Skin of body (tissue), 1 donor: ENCODE measurements at regions not wholly inside any gene's neighbourhood (a gene's known extent, or its start where the extent isn't known, plus 50 kb on each side); places are given as distances from the start of the nearest gene placed in this dataset.

Experiments used
- DNase-seq: peaks from one replicate; lab custom pipeline; 2025; lab: John Stamatoyannopoulos, UW

- DNase-seq, result no peak
These were observed 50.2 kb upstream of the CCND2 start for GRCh38 chr12:4223273-4223845.

DNA sequence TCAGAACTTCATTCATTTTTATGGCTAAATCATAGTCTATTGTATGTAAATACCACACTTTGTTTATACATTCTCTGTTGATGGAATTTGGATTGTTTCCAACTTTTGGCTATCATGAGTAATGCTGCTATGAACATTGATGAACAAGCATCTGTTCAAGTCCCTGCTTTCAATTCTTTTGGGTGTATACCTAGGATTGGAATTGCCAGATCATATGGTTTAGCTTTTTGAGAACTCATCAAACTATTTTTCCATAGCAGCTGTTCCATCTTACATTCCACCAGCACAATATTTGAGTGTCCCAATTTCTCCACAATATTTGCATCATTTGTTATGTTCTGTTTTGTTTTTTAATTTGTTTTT, 52.3 kb upstream of the CCND2 start:
- no peak for DNase-seq

- DNase-seq, result no peak
These were observed 52.9 kb upstream of the CCND2 start for GRCh38 chr12:4220536-4221257.

GRCh38 chr12:4217091-4217490, 56.5 kb upstream of the CCND2 start:
- no peak for DNase-seq

DNA sequence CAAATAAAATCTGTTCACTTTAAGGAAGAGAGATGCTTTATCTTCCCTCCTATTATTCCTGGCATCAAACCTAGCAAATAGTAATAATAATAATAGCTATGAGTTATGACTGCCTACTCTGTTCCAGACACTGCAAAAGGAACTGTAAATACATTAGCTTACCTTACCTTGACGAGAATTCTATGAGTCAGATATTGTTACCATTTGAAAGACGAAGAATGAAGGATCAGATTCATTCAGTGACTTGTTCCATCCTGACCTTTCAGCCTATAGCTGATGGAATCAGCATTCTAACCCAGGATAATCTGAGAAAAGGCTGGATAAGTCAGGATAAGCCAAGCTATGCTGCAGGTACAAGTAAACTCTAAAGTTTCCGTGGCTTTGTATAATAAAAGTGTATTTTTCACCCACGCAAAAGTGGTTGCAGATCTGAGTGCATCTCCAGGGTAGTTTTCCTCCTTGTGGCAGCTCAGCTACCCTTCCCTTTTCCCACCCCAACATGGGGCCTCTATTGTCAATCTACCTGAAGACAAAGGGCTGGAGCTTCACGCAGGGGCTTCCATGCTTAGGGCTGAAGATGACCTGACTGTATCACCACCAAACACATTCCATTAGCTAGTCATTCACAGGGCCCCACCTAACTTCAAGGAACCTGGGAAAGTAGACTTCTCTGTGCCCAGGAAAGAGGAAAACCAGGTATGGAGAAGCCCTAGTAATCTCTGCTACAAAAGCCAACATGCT, 57.2 kb upstream of the CCND2 start:
- no peak for DNase-seq

DNA sequence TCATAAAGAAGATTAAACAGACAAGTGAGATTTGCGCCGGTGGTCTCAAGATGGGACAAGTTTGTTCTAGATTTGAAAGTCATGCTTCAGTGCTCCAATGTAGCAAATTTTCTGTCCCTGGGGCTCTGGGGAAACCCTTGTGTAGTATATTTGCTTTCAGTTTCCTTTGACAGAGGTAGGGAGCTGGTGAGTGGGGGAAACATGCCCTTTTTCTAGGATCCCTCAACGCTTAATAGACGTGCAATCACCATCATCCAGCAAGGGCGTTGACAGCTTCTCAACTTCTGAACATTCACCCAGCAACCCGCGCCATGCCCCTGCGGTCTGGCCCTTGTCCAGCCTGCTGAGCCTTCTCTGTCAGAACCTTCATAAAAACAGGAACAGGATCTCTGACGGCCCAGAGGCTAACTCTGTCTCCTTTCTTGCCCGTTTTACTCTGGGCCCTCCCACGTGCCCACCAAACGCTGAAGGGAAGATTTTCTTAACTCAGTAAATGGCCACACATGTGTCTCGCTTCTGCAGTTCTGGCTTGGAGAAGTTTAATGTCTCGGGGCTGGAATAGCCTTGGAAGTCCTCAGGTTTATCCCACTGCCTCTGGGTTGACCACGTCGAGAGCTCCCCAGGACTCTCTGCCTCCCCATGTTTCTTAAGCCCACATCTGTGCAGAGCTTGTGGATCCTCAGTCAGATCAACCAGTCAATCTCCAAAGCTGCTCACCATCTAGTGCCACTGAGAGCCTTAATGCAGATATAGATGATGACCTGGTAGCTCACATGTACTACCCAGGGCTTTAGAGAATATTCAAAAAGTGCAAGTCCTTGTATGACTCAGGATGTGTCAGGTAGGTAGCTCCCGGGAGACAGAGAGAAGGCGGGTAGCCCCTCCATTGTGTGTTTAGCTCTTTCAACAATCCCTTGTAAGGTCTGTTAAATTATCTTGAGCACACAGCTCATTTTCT, 58.1 kb upstream of the CCND2 start:
- no peak for DNase-seq

- DNase-seq, result no peak
These were observed 58.7 kb upstream of the CCND2 start for GRCh38 chr12:4214877-4215228.

DNA sequence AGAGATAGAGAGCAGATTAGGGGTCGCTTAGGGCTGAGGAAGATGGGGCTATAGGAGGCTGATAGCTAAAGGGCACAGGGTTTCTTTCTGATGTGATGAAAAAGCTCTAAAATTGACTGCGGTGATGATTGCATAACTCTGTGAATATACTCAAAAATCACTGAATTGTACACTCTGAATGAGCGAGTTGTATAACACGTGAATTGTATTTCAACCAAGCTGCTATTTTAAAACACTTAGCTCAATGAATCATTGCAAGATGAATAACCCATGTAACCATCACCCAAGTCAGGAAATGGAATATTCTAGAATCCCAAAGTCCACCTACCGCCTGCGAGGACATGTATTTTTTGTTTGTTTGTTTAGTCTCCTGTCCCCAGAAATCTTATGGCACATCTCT, 60.1 kb upstream of the CCND2 start:
- no peak for DNase-seq

DNA sequence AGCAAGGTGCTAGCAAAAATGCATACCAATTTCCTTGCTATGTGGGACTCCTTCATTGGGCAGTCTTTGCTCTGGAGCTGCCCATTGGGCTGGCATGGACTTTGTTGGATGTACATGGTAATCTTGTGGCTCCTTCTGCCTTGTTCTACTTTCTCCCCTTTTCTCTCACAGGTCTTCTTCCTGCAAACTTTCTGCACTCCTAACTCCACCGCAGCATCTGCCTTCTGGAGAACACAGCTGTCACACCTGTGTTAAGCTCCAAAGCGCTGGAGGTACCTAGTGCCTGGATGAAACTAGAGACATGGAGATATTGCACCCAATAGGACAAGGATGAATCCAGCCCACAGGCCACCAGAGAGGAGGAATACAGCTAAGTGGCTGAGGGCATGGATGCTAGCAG, 60.7 kb upstream of the CCND2 start:
- no peak for DNase-seq

- no peak for DNase-seq
These were observed 62.2 kb upstream of the CCND2 start for GRCh38 chr12:4211372-4211771.

GRCh38 chr12:4210183-4210582, 63.4 kb upstream of the CCND2 start:
- DNase-seq, result no peak

GRCh38 chr12:4206470-4206869, 67.1 kb upstream of the CCND2 start:
- DNase-seq, result no peak

- DNase-seq, result no peak
These were observed 69.7 kb upstream of the CCND2 start for GRCh38 chr12:4203772-4204376.

DNA sequence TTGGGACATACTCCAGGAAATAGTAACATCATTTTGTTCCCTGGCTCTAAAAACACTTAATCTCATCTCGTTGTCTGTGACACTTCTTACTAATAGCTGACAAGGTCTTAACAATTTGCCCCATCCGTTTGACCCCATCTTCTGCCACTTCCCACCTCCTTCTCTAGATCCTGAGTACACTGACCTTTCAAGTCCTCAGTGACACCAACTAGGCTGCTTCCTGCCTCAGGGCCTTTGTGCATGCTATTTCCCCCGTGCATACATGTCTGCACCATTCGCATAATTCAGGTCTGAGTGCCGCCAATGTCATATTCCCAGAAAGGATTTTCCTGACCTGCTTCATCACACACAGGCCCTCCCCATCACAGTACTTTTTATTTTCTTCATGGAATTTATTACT, 70.6 kb upstream of the CCND2 start:
- peak; percentile 29 for DNase-seq

- DNase-seq, result no peak
These were observed 71.1 kb upstream of the CCND2 start for GRCh38 chr12:4202487-4202886.

DNA sequence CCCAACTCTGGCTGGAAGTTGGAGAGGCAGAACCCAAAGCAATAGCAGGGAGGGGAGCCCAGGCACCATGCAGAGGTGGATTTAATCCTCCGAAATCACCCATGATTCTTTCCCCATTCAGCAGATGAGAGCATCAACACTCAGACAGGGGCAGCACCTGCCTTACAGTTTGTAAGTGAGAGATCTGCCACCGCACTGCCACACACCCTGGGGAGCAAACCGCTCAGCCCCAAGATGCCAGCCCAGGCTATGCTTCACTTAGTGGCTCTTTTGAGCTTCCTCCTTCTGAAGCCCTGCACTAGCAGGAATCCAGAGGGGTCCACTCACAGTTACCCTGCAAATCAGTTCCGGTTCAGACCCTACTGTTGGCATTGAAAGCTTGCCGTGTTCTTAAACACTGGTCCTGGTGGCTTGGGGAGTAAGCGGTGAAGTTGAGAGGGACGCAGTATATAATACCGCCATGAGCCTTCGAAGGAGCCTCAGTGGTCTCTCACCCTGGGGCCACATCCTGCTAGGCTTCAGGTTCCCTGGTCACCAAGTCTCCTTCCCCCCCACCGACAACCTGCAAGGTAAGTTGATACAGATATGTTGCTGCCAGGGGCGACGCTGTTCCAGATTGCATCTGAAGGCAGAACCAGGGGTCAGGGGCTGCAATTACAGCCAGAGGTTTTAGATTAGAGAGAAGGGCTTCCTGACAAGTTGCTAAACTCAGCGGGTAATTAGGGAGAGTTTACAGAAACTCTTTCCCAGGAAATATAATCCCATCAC, 72.0 kb upstream of the CCND2 start:
- DNase-seq, result no peak

- no peak for DNase-seq
These were observed 75.4 kb upstream of the CCND2 start for GRCh38 chr12:4197922-4198763.

DNA sequence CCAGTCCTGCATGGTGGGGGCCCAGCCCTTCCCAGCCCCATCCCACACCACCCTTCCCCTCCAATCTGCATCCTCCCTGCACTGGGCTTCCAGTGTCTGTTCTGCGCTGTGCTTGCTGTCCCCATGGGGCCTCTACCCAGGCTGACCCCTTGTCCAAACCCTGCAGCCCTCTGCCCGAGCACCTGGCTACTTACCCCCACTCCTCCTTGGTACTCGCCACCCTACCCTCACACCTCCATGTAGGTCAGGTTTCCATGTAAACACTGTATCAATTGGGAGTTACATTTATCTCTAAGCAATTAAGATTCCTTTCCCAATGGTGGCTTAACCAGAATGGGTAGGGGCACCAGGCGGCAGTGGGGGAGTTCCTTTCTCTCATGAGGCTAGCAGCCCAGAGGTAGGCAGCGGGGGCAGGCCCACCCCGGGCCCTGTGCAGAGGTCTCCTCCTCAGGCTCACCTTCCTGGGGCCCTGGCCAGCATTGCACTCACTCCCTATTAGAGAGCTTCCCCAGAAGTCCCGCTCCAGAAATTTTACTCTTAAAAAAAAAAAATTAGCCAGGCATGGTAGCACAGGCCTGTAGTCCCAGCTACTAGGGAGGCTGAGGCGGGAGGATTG, 76.6 kb upstream of the CCND2 start:
- DNase-seq, result no peak

- DNase-seq, result no peak
These were observed 78.9 kb upstream of the CCND2 start for GRCh38 chr12:4194668-4195067.
